DMS79 (cell line): ENCODE measurements at regions not wholly inside any gene's neighbourhood (a gene's known extent, or its start where the extent isn't known, plus 50 kb on each side); places are given as distances from the start of the nearest gene placed in this dataset.
"Not testable (repeated sequence)": the region's sequence is repeated elsewhere in the genome, so short reads cannot be mapped to it uniquely, and the experiment has no call there.

ENCODE experiments used
- DNase-seq: peaks from one replicate; lab custom pipeline; 2025; lab: John Stamatoyannopoulos, UW

- DNase-seq, result no peak
These were observed 165.7 kb downstream of the YIPF5 start for GRCh38 chr5:144004751-144005150.

GRCh38 chr5:144009116-144009515 lies 161.3 kb downstream of the YIPF5 start:
- DNase-seq, result no peak

GRCh38 chr5:144011388-144011787 lies 159.1 kb downstream of the YIPF5 start:
- DNase-seq, result no peak

GRCh38 chr5:144013816-144014215 lies 156.6 kb downstream of the YIPF5 start:
- DNase-seq, result no peak

GRCh38 chr5:144015961-144016360 lies 154.5 kb downstream of the YIPF5 start:
- peak; percentile 1 for DNase-seq

GRCh38 chr5:144017119-144017518 lies 153.3 kb downstream of the YIPF5 start:
- no peak for DNase-seq

GRCh38 chr5:144017631-144018030 lies 152.8 kb downstream of the YIPF5 start:
- DNase-seq, result no peak

GRCh38 chr5:144024090-144024489 lies 146.4 kb downstream of the YIPF5 start:
- no peak for DNase-seq

GRCh38 chr5:144024545-144024944 lies 145.9 kb downstream of the YIPF5 start:
- DNase-seq, result no peak

- DNase-seq, result no peak
These were observed 144.2 kb downstream of the YIPF5 start for GRCh38 chr5:144026286-144026685.

- DNase-seq, result no peak
These were observed 142.4 kb downstream of the YIPF5 start for GRCh38 chr5:144028058-144028457.

GRCh38 chr5:144028636-144029035 lies 141.8 kb downstream of the YIPF5 start:
- peak; percentile 4 for DNase-seq

GRCh38 chr5:144030904-144031303 lies 139.6 kb downstream of the YIPF5 start:
- no peak for DNase-seq

- no peak for DNase-seq
These were observed 138.1 kb downstream of the YIPF5 start for GRCh38 chr5:144032375-144032774.

- no peak for DNase-seq
These were observed 137.0 kb downstream of the YIPF5 start for GRCh38 chr5:144033486-144033885.

- no peak for DNase-seq
These were observed 135.3 kb downstream of the YIPF5 start for GRCh38 chr5:144035046-144035740.

GRCh38 chr5:144036476-144036875 lies 134.0 kb downstream of the YIPF5 start:
- no peak for DNase-seq

- no peak for DNase-seq
These were observed 129.7 kb downstream of the YIPF5 start for GRCh38 chr5:144040615-144041305.

- DNase-seq, result no peak
These were observed 128.3 kb downstream of the YIPF5 start for GRCh38 chr5:144042156-144042555.

- no peak for DNase-seq
These were observed 122.1 kb downstream of the YIPF5 start for GRCh38 chr5:144048259-144048856.

- not testable (repeated sequence) for DNase-seq
These were observed 115.1 kb downstream of the YIPF5 start for GRCh38 chr5:144055391-144055790.

- DNase-seq, result not testable (repeated sequence)
These were observed 110.4 kb downstream of the YIPF5 start for GRCh38 chr5:144060091-144060490.

GRCh38 chr5:144060598-144060997 lies 109.9 kb downstream of the YIPF5 start:
- no peak for DNase-seq
